Astrocyte (in vitro differentiated cells and primary cell): ENCODE measurements at regions not wholly inside any gene's neighbourhood (a gene's known extent, or its start where the extent isn't known, plus 50 kb on each side); places are given as distances from the start of the nearest gene placed in this dataset.

Source experiments
- DNase-seq: peaks from one replicate; pipeline ENCODE4 v3.0.0-alpha.2; 2010; ENCODE audit warnings: low read depth
- FAIRE-seq: peaks from 2 replicates; lab custom pipeline; 2011; peaks lifted over from hg19 to GRCh38; lab: Jason Lieb, UNC
- H2AFZ ChIP-seq: 2 replicates; pipeline ENCODE4 v1.6.0; 2012; ENCODE audit warnings: low read depth, low read length, inconsistent platforms
- H3K27ac ChIP-seq: 2 replicates; pipeline ENCODE4 v1.5.1; 2011; ENCODE audit warnings: low read depth, low read length, inconsistent platforms
- H3K27me3 ChIP-seq: 2 replicates; pipeline ENCODE4 v1.6.0; 2011; ENCODE audit warnings: low read length, inconsistent platforms; ENCODE audit not compliant: insufficient read depth
- H3K36me3 ChIP-seq: 2 replicates; pipeline ENCODE4 v1.5.1; 2011; ENCODE audit warnings: low read length, inconsistent platforms; ENCODE audit not compliant: insufficient read depth
- H3K4me1 ChIP-seq: 2 replicates; pipeline ENCODE4 v1.5.1; 2011; ENCODE audit warnings: low read length, inconsistent platforms; ENCODE audit not compliant: insufficient read depth
- H3K4me2 ChIP-seq: 2 replicates; pipeline ENCODE4 v1.6.0; 2012; ENCODE audit warnings: low read length, inconsistent platforms
- H3K4me3 ChIP-seq: 2 replicates; pipeline ENCODE4 v1.5.1; 2011; ENCODE audit warnings: low read depth, mild to moderate bottlenecking, low read length, inconsistent platforms; ENCODE audit not compliant: insufficient read depth
- H3K79me2 ChIP-seq: 2 replicates; pipeline ENCODE4 v1.6.0; 2012; ENCODE audit warnings: mild to moderate bottlenecking, low read length, inconsistent platforms; ENCODE audit not compliant: insufficient read depth
- H3K9ac ChIP-seq: 2 replicates; pipeline ENCODE4 v1.6.0; 2012; ENCODE audit warnings: mild to moderate bottlenecking, low read length, inconsistent platforms
- H3K9me3 ChIP-seq: 2 replicates; pipeline ENCODE4 v1.5.1; 2012; ENCODE audit warnings: low read depth, mild to moderate bottlenecking, low read length, inconsistent platforms; ENCODE audit not compliant: insufficient read depth
- H4K20me1 ChIP-seq: 2 replicates; pipeline ENCODE4 v1.6.0; 2012; ENCODE audit warnings: low read length, inconsistent platforms; ENCODE audit not compliant: insufficient read depth
- H3K27ac Mint-ChIP-seq: one replicate; pipeline ENCODE4 v1.8.0; 2021; ENCODE audit warnings: mild to moderate bottlenecking, mixed read lengths; ENCODE audit not compliant: unreplicated experiment
- H3K27me3 Mint-ChIP-seq: one replicate; pipeline ENCODE4 v1.8.0; 2021; ENCODE audit warnings: low read depth, mixed read lengths; ENCODE audit not compliant: unreplicated experiment
- H3K36me3 Mint-ChIP-seq: one replicate; pipeline ENCODE4 v1.8.0; 2021; ENCODE audit warnings: low read depth, mixed read lengths; ENCODE audit not compliant: unreplicated experiment
- H3K4me1 Mint-ChIP-seq: one replicate; pipeline ENCODE4 v1.8.0; 2021; ENCODE audit warnings: low read depth, mixed read lengths; ENCODE audit not compliant: unreplicated experiment
- H3K4me3 Mint-ChIP-seq: one replicate; pipeline ENCODE4 v1.8.0; 2021; ENCODE audit warnings: mild to moderate bottlenecking, moderate library complexity, mixed read lengths; ENCODE audit not compliant: unreplicated experiment
- H3K9me3 Mint-ChIP-seq: one replicate; pipeline ENCODE4 v1.8.0; 2021; ENCODE audit warnings: mild to moderate bottlenecking, mixed read lengths; ENCODE audit not compliant: unreplicated experiment
- CTCF ChIP-seq: IDR thresholded peaks from 2 replicates; pipeline ENCODE4 v1.5.1; 2011; ENCODE audit warnings: low read depth, mild to moderate bottlenecking, inconsistent platforms, low read length, moderate library complexity; ENCODE audit not compliant: insufficient read depth
- EZH2 ChIP-seq: IDR thresholded peaks from 2 replicates; pipeline ENCODE4 v1.6.1; 2012; ENCODE audit warnings: mild to moderate bottlenecking, low read length, inconsistent platforms; ENCODE audit not compliant: insufficient read depth

- no peak for FAIRE-seq
- no peak overlapping the region for H3K4me3 Mint-ChIP-seq
Measured at GRCh38 chr18:60112369-60112768, 212.6 kb downstream of the PMAIP1 start.

GRCh38 chr18:60111525-60111924 lies 211.7 kb downstream of the PMAIP1 start:
- H3K27ac Mint-ChIP-seq = no peak overlapping the region

More at GRCh38 chr18:60112369-60112768, 212.6 kb downstream of the PMAIP1 start:
- Histone ChIP-seq H3K36me3 (no peaks in the 10 kb centered on the region), H3K4me1 (no peaks in the 10 kb centered on the region), H3K9me3 (no peaks in the 10 kb centered on the region), H3K27ac (no peak overlapping the region), H3K79me2 (no peaks in the 10 kb centered on the region), H3K9ac (no peak overlapping the region), H3K4me2 (no peak overlapping the region), H3K27me3 (no peaks in the 10 kb centered on the region), H4K20me1 (no peaks in the 10 kb centered on the region), H3K4me3 (no peak overlapping the region), H2AFZ (no peak overlapping the region)
- H3K4me1 Mint-ChIP-seq = no peaks in the 10 kb centered on the region
- no peaks in the 10 kb centered on the region for H3K27me3 Mint-ChIP-seq
- TF ChIP-seq CTCF = no peak
- no peak for TF ChIP-seq EZH2
- H3K9me3 Mint-ChIP-seq = peaks cover 2% of the 10 kb centered on the region
- no peak overlapping the region for H3K27ac Mint-ChIP-seq
- no peak for DNase-seq
- H3K36me3 Mint-ChIP-seq = no peaks in the 10 kb centered on the region

More at GRCh38 chr18:60111525-60111924, 211.7 kb downstream of the PMAIP1 start:
- Mint-ChIP-seq H3K4me3 (no peak overlapping the region), H3K27me3 (no peaks in the 10 kb centered on the region), H3K4me1 (no peaks in the 10 kb centered on the region), H3K9me3 (peaks cover 2% of the 10 kb centered on the region), H3K36me3 (no peaks in the 10 kb centered on the region)
- no peak for FAIRE-seq
- no peak for DNase-seq
- Histone ChIP-seq H3K27me3 (no peaks in the 10 kb centered on the region), H4K20me1 (no peaks in the 10 kb centered on the region), H3K4me1 (no peaks in the 10 kb centered on the region), H3K27ac (no peak overlapping the region), H2AFZ (no peak overlapping the region), H3K79me2 (no peaks in the 10 kb centered on the region), H3K9ac (no peak overlapping the region), H3K36me3 (no peaks in the 10 kb centered on the region), H3K4me2 (no peak overlapping the region), H3K4me3 (no peak overlapping the region), H3K9me3 (no peaks in the 10 kb centered on the region)
- TF ChIP-seq EZH2 = no peak
- no peak for TF ChIP-seq CTCF
